ENCODE measurements at regions not wholly inside any gene's neighbourhood (a gene's known extent, or its start where the extent isn't known, plus 50 kb on each side); places are given as distances from the start of the nearest gene placed in this dataset.

DNA sequence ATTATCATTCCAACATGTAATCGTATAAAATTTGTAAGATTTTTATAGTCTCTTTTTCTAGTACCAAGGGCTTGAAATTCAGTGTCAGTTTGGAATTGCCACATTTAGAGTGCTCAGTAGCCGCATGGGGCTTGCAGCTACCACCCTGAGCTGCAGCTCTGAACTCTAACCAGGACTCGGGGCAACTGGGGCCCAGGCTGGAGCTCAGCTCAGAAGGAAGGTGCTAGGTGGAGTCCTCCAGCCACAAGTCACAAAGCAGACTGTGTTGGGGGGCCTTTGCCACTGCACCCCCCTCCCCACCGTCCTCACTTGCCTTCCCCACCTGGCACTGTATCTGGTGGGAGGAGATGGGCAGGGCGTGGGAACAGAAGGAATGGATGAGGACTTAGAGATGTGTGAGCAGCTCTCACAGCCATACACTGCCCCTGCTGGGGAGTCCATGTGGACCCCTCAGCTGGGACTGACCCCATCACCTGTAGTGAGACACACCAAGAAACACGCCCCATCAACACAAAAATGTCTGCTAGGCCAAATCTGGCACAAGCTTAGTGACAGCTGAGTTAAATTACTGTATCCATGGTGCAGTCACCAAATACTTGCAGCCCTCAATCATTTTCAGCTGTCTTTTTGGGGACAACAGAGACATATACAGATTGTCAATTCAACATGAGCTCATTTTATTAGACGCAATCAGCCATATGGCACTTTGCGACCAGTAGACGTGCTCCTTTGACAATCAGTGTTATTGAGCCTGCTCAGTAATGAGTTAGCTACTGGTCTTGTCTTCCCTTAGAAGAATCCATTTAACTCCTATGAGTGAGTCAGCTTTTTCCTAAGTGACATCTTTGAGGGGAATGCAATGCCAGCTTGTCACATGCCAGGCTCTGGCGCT, 241.7 kb upstream of the RAB4A start:
- Histone ChIP-seq H3K9me3 (ENCODE audit: low read length) (no peaks in the 10 kb centered on the region), H4K20me1 (ENCODE audit: insufficient read depth) (no peaks in the 10 kb centered on the region), H2AFZ (ENCODE audit: low read depth, low read length) (no peak overlapping the region), H3K27ac (ENCODE audit: low read length) (no peak overlapping the region), H3K36me3 (ENCODE audit: insufficient read depth, low read length) (no peaks in the 10 kb centered on the region), H3K9ac (ENCODE audit: low read length) (no peak overlapping the region), H3K9me2 (ENCODE audit: insufficient read depth, low read length) (no peaks in the 10 kb centered on the region), H3K27me3 (ENCODE audit: insufficient read depth, low read depth, low read length) (no peaks in the 10 kb centered on the region), H3F3A (ENCODE audit: insufficient read depth, low read length, poor library complexity, severe bottlenecking) (no peaks in the 10 kb centered on the region), H3K79me2 (replicated peaks; ENCODE audit: insufficient read depth, low read length) (no peaks in the 10 kb centered on the region), H3K4me2 (ENCODE audit: low read length) (no peak overlapping the region), H3K4me3 (ENCODE audit: low read length) (no peak overlapping the region)
- TF ChIP-seq EZH2 (IDR thresholded peaks at IDR 0.05; ENCODE audit: borderline replicate concordance, insufficient read depth, low read length, poor library complexity, severe bottlenecking) = no peak
- TF ChIP-seq TAF1 (IDR thresholded peaks at IDR 0.05; ENCODE audit: low read depth) = no peak
- TF ChIP-seq, protein P1, sequence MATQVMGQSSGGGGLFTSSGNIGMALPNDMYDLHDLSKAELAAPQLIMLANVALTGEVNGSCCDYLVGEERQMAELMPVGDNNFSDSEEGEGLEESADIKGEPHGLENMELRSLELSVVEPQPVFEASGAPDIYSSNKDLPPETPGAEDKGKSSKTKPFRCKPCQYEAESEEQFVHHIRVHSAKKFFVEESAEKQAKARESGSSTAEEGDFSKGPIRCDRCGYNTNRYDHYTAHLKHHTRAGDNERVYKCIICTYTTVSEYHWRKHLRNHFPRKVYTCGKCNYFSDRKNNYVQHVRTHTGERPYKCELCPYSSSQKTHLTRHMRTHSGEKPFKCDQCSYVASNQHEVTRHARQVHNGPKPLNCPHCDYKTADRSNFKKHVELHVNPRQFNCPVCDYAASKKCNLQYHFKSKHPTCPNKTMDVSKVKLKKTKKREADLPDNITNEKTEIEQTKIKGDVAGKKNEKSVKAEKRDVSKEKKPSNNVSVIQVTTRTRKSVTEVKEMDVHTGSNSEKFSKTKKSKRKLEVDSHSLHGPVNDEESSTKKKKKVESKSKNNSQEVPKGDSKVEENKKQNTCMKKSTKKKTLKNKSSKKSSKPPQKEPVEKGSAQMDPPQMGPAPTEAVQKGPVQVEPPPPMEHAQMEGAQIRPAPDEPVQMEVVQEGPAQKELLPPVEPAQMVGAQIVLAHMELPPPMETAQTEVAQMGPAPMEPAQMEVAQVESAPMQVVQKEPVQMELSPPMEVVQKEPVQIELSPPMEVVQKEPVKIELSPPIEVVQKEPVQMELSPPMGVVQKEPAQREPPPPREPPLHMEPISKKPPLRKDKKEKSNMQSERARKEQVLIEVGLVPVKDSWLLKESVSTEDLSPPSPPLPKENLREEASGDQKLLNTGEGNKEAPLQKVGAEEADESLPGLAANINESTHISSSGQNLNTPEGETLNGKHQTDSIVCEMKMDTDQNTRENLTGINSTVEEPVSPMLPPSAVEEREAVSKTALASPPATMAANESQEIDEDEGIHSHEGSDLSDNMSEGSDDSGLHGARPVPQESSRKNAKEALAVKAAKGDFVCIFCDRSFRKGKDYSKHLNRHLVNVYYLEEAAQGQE (IDR thresholded peaks at IDR 0.05; ENCODE audit: borderline replicate concordance) = no peak
- TF ChIP-seq RAD21 (conservative IDR thresholded peaks at IDR 0.05) = no peak
- no peak for TF ChIP-seq POLR2AphosphoS5 (IDR thresholded peaks at IDR 0.05)
- no peak for TF ChIP-seq MXI1 (conservative IDR thresholded peaks at IDR 0.05; ENCODE audit: poor library complexity, severe bottlenecking)
- no peak for TF ChIP-seq EP300 (conservative IDR thresholded peaks at IDR 0.05; ENCODE audit: poor library complexity, severe bottlenecking)
- TF ChIP-seq, protein P2, sequence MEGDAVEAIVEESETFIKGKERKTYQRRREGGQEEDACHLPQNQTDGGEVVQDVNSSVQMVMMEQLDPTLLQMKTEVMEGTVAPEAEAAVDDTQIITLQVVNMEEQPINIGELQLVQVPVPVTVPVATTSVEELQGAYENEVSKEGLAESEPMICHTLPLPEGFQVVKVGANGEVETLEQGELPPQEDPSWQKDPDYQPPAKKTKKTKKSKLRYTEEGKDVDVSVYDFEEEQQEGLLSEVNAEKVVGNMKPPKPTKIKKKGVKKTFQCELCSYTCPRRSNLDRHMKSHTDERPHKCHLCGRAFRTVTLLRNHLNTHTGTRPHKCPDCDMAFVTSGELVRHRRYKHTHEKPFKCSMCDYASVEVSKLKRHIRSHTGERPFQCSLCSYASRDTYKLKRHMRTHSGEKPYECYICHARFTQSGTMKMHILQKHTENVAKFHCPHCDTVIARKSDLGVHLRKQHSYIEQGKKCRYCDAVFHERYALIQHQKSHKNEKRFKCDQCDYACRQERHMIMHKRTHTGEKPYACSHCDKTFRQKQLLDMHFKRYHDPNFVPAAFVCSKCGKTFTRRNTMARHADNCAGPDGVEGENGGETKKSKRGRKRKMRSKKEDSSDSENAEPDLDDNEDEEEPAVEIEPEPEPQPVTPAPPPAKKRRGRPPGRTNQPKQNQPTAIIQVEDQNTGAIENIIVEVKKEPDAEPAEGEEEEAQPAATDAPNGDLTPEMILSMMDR (IDR thresholded peaks at IDR 0.05; ENCODE audit: poor library complexity, severe bottlenecking) = no peak
- no peak for TF ChIP-seq SMC3 (conservative IDR thresholded peaks at IDR 0.05; ENCODE audit: poor library complexity)

DNA sequence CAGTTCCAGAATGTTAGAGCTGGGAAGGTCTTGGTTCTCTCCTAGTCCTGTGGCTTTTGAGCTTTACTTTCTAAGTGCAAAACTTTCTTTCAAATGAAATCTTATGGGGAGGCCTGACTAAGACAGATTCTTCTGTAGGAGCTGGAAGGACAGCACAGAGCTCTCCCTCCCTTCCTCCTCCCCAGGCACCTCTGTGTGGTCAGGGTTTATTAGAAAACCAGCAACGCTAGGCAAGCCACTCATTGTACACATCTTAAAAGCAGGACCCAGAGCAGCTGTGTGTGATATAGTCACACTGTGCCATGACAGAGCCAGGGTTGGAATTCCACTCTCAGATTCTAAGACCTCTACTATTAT, 241.1 kb upstream of the RAB4A start:
- H2AFZ ChIP-seq (ENCODE audit: low read depth, low read length) = no peak overlapping the region
- no peaks in the 10 kb centered on the region for H3K27me3 ChIP-seq (ENCODE audit: insufficient read depth, low read depth, low read length)
- H3K79me2 ChIP-seq (replicated peaks; ENCODE audit: insufficient read depth, low read length) = no peaks in the 10 kb centered on the region
- no peaks in the 10 kb centered on the region for H3K9me2 ChIP-seq (ENCODE audit: insufficient read depth, low read length)
- H3K9me3 ChIP-seq (ENCODE audit: low read length) = no peaks in the 10 kb centered on the region
- no peaks in the 10 kb centered on the region for H3F3A ChIP-seq (ENCODE audit: insufficient read depth, low read length, poor library complexity, severe bottlenecking)
- no peak for TF ChIP-seq EZH2 (IDR thresholded peaks at IDR 0.05; ENCODE audit: borderline replicate concordance, insufficient read depth, low read length, poor library complexity, severe bottlenecking)
- TF ChIP-seq, protein P2 (IDR thresholded peaks at IDR 0.05; ENCODE audit: poor library complexity, severe bottlenecking) = no peak
- TF ChIP-seq RAD21 (conservative IDR thresholded peaks at IDR 0.05) = no peak
- TF ChIP-seq SMC3 (conservative IDR thresholded peaks at IDR 0.05; ENCODE audit: poor library complexity) = no peak
- TF ChIP-seq, protein P1 (IDR thresholded peaks at IDR 0.05; ENCODE audit: borderline replicate concordance) = no peak
- TF ChIP-seq TAF1 (IDR thresholded peaks at IDR 0.05; ENCODE audit: low read depth) = no peak
- no peak for TF ChIP-seq MXI1 (conservative IDR thresholded peaks at IDR 0.05; ENCODE audit: poor library complexity, severe bottlenecking)
- no peak for TF ChIP-seq EP300 (conservative IDR thresholded peaks at IDR 0.05; ENCODE audit: poor library complexity, severe bottlenecking)
- TF ChIP-seq POLR2AphosphoS5 (IDR thresholded peaks at IDR 0.05) = no peak
- H3K4me2 ChIP-seq (ENCODE audit: low read length) = no peak overlapping the region
- H4K20me1 ChIP-seq (ENCODE audit: insufficient read depth) = no peaks in the 10 kb centered on the region
- no peak overlapping the region for H3K4me3 ChIP-seq (ENCODE audit: low read length)
- H3K36me3 ChIP-seq (ENCODE audit: insufficient read depth, low read length) = no peaks in the 10 kb centered on the region
- H3K9ac ChIP-seq (ENCODE audit: low read length) = no peak overlapping the region
- H3K27ac ChIP-seq (ENCODE audit: low read length) = no peak overlapping the region
